GM12892 (cell line): ENCODE measurements at regions not wholly inside any gene's neighbourhood (a gene's known extent, or its start where the extent isn't known, plus 50 kb on each side); places are given as distances from the start of the nearest gene placed in this dataset.

Experiments used
- DNase-seq: peaks from one replicate; pipeline ENCODE4 v3.0.0; 2011; ENCODE audit not compliant: insufficient read length
- FAIRE-seq: peaks from 2 replicates; lab custom pipeline; 2011; peaks lifted over from hg19 to GRCh38; lab: Jason Lieb, UNC
- POLR2A ChIP-seq: IDR thresholded peaks from 2 replicates; pipeline ENCODE4 v1.6.1; 2011; ENCODE audit warnings: low read depth, low read length, control low read depth
- POLR2AphosphoS5 ChIP-seq: IDR thresholded peaks from 2 replicates; pipeline ENCODE4 v1.6.1; 2011; ENCODE audit warnings: low read depth, low read length, control low read depth
- TAF1 ChIP-seq: IDR thresholded peaks from 2 replicates; pipeline ENCODE4 v1.6.1; 2011; ENCODE audit warnings: low read depth, mild to moderate bottlenecking, control low read depth, low read length, borderline replicate concordance

DNA sequence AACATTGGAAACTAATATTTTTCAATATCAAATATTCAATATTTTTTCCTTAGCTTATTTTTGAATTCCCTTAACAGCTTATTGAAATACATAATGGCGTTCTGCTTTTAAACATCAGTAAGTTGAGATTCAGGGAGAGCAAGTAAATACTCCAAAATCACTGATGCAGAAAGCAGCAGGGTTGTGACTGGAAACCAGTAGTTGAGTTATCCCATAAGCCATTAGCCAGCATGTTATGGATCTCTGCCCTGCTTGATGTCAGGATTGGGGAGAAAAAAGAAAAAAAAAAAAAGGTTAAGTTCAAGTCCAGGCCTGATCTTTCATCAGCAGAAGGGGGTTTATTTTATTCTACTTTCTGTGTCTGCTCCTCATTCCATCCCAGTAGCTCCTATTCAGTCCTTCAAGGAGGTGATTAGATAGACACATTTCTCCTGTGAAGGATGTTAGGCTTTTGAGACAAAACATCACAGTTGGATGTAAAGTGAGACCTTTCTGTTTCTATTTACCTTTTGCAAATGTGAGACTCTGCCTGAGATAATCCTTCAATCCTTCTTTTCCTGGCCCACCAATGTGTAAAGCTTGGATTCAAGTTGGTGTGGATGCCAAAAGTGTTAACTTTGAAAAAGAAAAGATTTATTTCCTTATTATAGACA, 110.9 kb upstream of the HDAC9 start:
- TF ChIP-seq TAF1 = no peak
- TF ChIP-seq POLR2A = no peak
- no peak for TF ChIP-seq POLR2AphosphoS5
- no peak for FAIRE-seq

DNA sequence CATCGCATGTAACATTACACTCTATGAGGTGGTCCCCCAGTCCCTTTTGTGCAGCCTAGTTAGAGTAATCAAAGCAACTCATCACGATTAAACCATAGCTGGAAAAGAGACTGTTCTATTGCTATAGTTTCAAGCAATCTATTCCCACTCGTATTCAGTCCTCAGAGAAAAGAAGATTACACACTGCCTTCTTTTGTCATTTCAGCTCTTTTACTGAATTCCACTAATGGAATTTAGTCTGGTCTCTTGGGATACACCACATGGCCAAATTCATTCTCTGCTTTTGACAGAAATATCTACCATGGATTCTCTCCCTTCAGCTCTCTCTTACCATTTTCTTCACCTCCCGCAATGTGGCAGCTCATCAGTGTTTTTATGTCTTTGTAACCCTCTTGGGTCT, 108.9 kb upstream of the HDAC9 start:
- DNase-seq (no peak), FAIRE-seq (no peak)
- TF ChIP-seq POLR2A = no peak
- no peak for TF ChIP-seq POLR2AphosphoS5
- no peak for TF ChIP-seq TAF1

More for the DNA sequence above, 110.9 kb upstream of the HDAC9 start:
- DNase-seq = no peak

DNA sequence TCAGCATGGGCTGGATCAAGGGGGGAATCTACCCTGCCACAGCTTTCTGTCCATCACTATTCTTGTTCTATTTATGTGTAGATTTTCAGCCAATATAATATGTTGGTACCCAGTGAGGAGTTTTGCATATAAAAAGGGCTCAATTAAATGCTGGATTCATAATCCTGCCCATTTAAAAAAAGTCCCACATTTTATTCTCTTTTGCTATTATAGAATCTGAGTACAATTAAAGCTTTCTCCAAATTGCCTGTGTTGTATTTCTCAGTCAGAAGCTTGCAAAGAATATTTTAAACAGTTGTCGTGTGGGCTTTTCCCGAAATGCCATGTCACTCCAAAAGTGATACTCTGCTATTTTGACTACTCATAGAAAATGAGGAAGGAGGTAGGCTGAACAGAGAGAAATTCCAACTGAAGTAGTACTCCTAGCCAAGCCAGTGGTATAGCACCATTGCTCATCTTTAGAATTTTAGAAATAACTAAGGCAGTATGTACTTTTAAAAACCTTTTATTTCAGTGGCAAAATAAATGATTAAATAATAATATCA, 108.3 kb upstream of the HDAC9 start:
- DNase-seq (no peak), FAIRE-seq (no peak)
- TF ChIP-seq POLR2AphosphoS5 (no peak), TAF1 (no peak), POLR2A (no peak)

DNA sequence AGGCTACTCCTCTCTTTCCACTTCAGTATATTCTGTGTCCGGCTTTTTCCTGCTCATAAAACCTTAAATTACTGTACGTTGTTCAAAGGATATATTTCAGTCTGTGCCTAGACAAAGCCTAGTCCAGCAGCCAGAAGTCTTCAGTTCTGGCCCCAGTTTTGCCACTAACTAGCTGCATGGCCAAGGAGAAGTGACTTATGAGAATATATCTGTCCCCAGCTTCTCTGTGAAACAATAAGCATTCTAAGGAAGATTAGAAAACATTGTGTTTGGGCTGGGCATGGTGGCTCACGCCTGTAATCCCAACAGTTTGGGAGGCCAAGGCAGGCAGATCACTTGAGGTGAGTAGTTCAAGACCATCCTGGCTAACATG, 105.0 kb upstream of the HDAC9 start:
- TF ChIP-seq POLR2AphosphoS5 = no peak
- TF ChIP-seq TAF1 = no peak
- no peak for TF ChIP-seq POLR2A
- FAIRE-seq (no peak), DNase-seq (no peak)

DNA sequence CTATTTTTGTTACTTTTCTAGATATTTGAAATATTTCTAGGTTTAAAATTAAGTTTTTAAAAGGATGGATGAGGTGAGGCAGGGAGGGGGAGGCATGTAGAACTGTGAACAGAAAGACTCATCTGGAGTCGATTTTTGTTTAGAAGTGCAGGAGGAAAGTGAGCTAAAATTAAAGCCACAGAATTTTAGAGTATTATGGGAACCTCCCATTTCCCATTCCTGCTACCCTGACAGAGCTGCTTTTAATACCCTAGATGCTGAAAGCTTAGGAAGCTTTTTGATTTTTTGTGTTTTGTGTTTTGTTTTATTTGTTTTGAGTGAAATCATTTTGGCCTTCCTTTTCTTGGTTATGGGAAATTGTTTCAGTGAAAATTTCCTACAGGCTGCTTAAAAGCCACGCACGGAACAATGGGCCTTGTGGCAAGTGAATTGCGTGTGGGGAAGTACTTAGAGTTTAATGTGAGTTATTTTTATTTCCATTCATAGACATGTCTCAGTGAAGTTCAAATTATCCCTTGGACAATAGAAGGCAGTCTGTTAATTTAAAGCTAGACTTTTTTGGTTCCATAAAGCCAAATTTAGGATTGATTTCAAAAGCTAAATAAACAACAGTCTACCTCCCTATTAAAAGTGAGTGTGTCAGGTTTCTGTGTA, 102.0 kb upstream of the HDAC9 start:
- DNase-seq = no peak
- TF ChIP-seq POLR2A = no peak
- TF ChIP-seq TAF1 = no peak
- no peak for TF ChIP-seq POLR2AphosphoS5
- FAIRE-seq = no peak

DNA sequence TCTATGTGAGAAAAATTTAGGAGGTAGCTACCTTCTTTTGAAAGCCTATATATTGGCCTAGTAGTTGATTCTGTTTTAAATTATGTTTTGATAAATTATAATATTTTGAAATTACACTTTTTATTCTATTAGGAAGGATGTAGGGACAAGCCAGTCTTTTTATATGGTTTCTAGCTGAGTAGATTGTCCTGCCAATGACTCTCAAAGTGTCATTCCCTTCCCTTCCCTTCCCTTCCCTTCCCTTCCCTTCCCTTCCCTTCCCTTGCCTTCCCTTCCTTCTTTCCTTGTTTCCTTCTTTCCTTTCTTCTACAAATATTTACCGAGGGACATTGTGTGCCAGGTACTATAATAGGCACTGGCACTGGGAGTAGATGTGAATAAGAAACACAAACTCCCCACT, 99.7 kb upstream of the HDAC9 start:
- TF ChIP-seq POLR2AphosphoS5 = no peak
- no peak for TF ChIP-seq POLR2A
- no peak for TF ChIP-seq TAF1
- FAIRE-seq = no peak
- DNase-seq = no peak

DNA sequence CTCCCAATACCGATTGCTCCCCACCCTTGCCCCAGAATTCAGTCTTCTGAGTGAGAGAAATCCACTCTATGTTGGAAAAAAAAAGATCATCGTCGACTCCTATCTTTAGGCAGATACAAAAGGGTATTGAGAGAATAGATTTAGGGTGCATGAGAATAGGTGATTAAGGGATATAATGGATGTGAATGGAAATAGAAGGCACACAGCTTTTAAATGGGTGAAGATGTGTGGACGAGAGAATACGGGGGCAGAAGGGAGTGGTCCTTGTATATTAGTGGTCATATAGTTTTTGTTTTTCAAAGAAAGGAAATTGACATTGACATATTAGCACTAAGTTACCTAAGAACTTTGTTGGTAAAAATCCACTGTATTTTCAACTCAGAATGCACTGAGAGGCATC, 98.6 kb upstream of the HDAC9 start:
- FAIRE-seq (no peak), DNase-seq (no peak)
- TF ChIP-seq POLR2AphosphoS5 = no peak
- no peak for TF ChIP-seq POLR2A
- no peak for TF ChIP-seq TAF1

DNA sequence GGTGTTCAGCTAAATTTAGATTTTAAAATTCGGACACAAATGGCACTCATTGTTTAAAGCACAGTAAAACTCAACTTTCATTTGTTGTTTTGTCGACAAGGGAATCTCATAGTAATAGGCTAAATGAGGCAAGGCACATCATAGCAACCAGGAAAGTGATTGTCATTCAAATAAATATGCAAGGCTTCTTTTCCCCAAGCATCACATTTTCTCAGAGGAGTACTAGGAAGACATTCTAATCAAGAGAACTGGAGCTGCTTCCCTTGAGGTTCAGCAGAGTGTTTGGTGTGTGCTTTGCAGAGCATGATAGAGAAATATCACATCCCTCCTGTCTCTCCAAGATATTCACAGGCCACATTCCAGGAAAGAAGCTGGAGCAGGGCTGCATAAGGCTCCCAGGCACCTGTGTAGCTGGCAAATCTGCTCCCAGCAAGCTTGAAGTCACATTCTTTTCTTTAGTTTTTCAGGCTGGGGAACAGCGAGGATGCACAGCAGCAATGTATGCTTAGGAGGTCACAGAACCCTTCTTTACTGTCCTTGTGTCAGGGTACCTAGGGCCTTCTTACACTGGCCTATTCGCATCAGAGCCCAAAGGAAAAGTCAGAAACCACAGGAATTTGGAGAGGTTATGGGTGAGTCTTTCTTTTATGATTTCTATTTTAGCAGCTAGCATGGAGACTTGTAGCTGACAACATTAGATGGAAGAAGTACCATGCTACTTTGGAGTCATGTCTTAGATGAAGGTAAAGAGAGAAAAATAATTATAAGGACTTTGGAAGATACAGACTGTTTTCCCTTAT, 95.9 kb upstream of the HDAC9 start:
- no peak for DNase-seq
- no peak for TF ChIP-seq POLR2AphosphoS5
- TF ChIP-seq TAF1 = no peak
- no peak for TF ChIP-seq POLR2A
- FAIRE-seq = no peak

DNA sequence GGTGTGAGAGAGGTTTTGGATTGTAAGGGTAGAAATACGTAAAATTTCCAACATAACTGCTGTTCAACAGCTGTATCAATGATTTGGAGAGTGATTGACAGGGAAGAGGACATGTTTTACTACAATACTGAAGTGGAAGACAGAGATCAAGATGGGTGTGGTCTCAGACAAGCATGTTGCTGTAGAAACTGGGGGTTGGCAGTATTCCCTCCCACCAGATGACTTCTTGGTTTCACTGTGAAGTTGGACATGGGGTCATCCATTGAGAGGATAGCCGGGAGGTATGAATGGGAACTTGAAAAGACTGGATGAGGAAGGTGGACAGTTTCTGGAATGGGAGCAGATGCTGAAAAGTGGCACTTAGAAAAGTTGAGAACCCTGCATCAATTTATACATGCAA, 95.3 kb upstream of the HDAC9 start:
- DNase-seq (no peak), FAIRE-seq (no peak)
- TF ChIP-seq POLR2A (no peak), TAF1 (no peak), POLR2AphosphoS5 (no peak)

DNA sequence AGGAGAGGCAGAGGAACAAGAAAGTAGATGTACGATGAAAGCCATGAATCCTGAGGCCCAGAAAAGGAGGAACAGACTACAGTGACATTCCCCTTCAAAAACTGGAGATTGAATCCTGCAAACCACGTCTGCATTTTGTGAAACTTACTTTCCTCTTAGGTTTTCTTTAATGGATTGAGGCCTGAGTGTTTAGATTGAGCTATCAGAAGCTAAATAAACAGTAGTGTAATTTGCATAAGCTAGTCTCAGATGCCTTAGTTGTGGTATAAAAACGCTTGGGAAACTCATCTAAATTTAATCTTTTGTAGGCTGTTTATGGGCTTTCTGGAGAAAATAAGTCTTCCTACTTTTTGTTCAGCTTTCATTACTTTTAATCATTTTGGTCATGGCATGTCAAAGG, 94.8 kb upstream of the HDAC9 start:
- no peak for TF ChIP-seq POLR2AphosphoS5
- DNase-seq (no peak), FAIRE-seq (no peak)

DNA sequence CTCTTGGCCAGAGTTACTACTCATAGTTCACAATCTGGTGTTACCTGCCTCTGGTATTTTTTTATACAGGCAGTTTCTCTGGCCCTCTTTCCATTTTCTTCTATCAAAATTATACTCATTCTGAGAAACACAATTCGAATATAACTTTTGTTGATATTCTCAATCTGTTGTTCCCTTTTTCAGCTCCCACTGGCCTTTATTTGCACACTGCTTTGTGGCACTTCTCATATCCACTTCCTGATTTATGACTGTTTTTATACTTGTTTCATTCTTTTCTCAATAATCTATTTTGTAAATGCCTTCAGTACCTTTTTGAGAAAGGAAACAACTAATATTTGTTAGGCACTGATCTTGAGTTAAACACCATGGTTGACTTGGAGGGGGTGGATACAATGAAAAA, 93.8 kb upstream of the HDAC9 start:
- DNase-seq (no peak), FAIRE-seq (no peak)
- no peak for TF ChIP-seq POLR2A
- no peak for TF ChIP-seq POLR2AphosphoS5
- no peak for TF ChIP-seq TAF1
